Hematopoietic multipotent progenitor cell treated with erythropoietin and hydrocortisone succinate and interleukin-3 and kit ligand, for 4 days (in vitro differentiated cells): ENCODE measurements at regions not wholly inside any gene's neighbourhood (a gene's known extent, or its start where the extent isn't known, plus 50 kb on each side); places are given as distances from the start of the nearest gene placed in this dataset.
A peak's percentile ranks its signal among the peaks of the same experiment; 100 is the strongest.

Experiments
- DNase-seq: peaks from one replicate; pipeline ENCODE4 v3.0.0-alpha.2; 2015

GRCh38 chr9:82513242-82513751, 524.7 kb downstream of the SPATA31D1 start:
- DNase-seq = peak; percentile 4

DNA sequence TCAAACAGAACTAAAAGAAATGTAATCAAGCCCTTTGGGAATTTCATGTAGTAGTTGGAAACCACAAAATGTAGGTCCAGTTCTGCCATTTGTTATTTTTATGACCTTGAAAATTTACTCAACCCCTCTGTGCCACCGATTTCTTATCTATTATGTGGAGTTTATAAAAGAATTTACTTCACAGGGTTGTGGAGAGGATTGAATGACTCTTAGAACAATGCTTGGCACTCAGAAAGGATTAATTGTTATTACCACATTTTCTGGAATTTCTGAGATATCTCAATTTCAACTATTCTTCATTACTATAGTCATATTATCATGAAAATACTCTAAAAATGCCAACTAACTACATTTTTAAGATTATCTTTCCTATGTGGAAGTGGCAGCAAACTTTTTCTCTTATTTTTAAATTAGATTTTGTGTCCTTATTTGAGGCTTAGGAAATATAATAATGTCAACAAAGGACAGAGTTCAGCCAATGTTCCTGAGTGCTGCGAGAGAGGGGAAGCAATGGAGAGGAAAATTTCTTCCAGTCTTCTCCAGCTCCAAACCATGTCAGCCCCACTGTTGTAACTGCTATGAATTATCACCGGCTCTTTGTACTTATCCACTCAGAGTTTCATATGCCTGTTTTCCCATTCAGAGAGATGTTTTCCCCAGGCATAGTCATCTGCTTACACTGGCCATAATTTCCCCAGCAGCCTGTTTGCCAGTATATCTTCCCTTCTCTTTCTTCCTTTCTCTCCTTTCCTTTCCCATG, 525.6 kb downstream of the SPATA31D1 start:
- no peak for DNase-seq

GRCh38 chr9:82518868-82519267, 530.3 kb downstream of the SPATA31D1 start:
- no peak for DNase-seq

- DNase-seq = no peak
Measured at GRCh38 chr9:82519332-82519731, 530.8 kb downstream of the SPATA31D1 start.

DNA sequence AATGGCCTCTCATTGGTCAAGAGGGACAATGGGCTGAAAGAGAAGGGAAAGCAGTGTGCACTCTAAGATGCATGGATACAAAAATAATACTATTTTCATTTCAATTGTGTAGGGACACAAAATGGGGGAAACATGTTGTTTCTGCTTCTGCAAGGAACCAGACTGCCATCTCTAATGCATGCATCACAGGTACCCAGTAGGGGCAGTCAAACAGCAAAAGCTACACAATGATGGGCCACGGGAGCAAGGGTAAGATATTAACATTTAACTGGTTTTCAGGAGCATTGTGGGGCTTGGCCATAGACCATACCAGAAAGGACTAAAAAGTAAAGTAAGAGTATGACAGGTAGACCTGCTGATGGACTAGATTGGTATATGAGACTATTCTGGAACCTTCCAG, 535.8 kb downstream of the SPATA31D1 start:
- DNase-seq = no peak

- no peak for DNase-seq
Measured at GRCh38 chr9:82526577-82526976, 536.4 kb downstream of the RASEF start.

DNA sequence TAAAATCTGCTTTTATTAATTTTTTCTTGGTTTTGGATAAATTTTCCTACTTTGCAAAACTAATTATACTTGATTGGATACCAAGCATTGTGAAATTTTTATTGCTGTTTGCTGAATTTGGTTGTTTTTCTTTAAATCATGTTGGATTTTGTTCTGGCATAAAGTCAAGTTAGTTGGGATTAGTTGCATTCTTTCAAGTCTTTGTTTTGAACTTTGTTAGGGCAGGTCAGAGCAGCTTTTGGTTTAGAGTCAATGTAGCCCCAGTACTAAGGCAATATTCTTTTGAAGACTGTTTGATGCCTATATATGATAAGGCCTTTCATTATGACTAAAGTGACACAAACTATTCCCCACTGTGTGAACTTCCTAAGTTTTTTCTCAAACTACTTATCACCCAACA, 531.1 kb downstream of the RASEF start:
- no peak for DNase-seq

GRCh38 chr9:82532504-82533180, 530.3 kb downstream of the RASEF start:
- DNase-seq = peak; percentile 31

DNA sequence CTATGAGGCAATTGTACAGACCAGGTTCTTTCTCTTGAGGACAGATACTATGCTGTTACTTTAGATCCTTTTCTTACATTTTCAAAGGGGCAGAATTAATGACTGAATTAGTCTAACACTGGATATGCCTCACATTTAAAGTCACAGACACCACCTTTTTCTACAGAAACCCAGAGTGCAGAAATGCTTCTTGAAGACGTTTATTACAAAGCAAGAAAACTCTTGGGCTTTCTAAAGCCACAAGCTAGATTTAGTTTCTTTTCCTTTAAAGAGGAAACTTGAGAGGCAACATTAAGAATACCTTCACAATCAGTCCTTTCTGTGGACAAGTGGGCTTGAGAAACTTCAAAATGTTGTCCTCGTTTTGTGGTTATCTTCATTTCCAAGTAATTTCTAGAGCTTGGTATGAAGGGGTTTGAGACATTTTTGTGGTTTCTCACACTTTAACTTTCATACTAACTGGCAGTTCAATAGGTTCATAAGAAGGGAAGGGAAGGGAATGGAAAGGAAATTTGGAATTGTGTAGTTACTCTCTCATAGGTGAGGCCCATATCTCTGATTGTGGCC, 527.4 kb downstream of the RASEF start:
- no peak for DNase-seq

- DNase-seq = no peak
Measured at GRCh38 chr9:82538634-82539033, 524.3 kb downstream of the RASEF start.

DNA sequence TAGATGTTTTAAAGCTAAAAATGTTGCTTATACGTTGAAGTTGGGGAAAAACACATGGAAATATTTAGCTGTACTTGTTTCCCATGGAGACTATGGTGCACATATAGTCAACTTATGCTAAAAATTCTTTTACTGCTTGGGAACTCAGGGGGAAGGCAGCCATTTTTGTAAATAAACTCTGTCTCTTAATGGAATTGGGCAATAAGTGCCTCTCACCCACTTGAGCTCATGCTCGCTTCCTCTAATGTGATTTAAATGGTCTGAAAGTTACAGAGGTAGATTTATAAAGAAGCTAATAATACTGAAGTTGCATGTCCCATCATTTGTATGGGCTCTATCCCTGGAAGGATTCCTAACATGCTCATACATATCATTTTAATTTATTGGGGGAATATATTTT, 523.8 kb downstream of the RASEF start:
- DNase-seq = no peak

DNA sequence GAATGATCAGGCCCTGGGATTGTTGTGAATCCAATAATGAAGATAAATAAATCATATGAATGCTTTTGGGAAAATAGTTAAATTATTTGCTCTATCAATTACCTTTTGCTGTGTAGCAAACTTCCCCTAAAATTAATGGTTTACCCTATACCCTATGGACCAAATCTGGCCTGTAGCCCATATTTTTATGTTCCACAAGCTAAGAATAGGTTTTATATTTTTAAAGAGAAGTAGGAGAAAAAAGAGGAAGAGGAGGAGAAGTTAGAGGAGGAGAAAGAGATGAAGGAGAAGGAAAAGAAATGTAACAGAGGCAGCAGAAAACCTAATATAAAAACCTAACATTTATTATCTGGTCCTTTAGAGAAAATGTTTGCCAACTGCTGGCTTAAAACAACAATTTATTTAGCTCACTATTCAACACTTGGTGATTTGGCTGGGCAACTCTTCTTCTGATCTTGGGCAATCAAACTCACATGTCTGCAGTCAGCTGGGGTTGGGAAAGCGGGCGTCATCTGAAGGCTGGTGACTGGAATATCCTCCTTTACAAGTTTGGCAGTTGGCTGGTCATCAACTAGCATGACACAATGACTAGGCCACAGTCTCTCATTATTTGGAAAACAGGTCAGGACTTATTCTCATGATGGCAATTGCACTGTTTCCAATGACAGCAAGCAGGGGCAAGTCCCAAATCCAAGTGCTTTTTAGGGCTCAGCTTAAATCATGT, 522.9 kb downstream of the RASEF start:
- peak; percentile 1 for DNase-seq

- no peak for DNase-seq
Measured at GRCh38 chr9:82543726-82544125, 519.2 kb downstream of the RASEF start.

DNA sequence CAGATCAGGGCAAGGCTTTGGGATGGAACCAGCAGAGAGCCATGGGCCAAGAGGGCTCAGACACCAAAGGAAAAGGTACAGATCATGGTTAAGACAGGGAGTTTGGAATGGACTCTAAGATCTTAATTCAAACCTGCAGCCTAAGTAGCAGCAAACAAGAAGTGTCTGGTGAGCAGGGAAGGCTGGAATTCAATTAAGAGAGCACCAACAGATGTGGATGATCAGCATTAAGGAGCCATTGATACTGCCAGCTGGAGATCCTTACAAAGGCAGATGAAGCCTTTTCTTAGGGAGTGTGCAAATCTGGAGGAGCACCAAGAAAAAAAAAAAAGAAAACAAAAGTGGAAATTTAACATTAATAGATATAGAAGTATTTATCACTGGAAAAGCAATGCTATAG, 516.8 kb downstream of the RASEF start:
- no peak for DNase-seq

- no peak for DNase-seq
Measured at GRCh38 chr9:82547995-82548394, 514.9 kb downstream of the RASEF start.

DNA sequence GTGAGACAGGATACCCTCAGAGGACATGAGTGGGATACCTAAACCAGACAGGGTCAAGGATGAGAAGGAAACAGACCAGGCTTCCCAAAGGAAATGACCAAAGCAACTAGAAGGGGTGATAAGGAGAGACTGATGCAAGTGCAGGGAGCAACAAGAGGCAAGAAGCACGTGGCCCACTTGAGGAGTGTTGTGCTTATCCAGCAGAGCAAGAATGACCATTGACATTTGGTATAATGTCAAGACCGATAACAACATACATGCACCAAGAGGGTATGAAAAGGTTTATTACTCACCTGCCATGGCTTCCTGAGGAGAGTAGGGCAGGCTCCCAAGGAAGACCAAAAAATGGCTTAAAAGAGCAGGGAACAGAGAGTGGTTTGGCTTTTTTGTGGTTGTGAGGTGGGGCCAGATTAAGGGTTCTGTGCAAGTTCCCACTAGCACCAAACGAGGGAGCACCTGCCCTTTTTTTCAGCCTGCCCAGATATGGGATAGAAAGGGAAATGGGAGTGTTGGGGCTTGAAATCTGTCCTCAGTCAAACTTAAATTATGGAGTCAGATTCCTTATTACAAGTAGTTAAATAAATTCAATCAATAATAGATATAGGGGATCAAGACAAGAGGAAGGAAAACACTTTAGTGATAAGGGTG, 513.6 kb downstream of the RASEF start:
- no peak for DNase-seq

DNA sequence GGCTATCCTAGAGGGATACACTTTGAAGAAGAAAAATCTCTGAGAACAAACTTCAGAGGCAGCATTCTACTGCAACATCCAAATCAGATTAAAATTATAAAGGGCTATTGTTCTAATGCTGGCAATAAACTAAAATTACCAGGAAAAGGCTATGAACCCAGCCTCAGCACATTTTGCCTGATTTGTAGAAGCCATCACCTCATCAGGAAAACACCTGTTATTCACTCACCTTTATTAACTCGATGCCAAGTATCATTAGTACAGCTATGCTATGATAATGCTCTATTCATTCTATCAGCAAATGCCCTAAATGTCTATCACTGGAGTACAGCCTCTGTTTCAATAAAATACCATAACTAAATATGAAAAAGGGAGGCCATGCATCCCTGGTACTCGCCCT, 510.2 kb downstream of the RASEF start:
- DNase-seq = no peak

DNA sequence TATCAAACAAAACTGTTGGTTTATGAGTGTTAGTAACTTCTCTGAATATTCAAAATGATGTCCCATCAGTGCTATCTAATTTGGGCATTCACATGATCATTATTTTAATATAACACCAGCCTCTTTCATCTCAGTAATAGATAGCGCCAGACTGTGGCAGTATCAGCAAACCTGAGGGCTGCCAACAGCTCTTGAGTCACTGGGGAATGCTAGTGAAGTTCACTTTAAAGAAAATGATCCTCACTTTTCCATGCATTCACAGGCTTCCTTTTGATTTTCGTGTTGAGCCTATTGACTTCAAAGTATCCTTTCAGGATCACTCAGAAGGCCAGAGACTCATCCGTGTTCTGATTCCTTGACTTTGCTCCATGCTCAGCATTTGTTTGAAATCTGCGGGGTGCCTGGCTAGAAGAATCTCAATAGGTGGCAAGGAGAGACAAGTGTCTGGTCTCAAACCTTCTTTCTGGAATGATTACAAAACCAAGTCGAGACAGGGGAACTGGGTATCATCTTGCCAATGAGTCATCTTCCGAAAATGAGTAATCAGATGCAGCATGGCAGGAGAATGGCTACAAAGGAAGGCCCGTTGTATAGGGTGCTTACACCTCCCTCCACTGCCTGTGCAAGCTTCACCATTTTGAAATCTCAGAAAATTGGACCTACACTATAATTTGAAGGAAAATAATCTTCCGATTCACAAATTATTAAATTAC, 509.1 kb downstream of the RASEF start:
- DNase-seq = no peak

GRCh38 chr9:82554381-82554780, 508.6 kb downstream of the RASEF start:
- no peak for DNase-seq

DNA sequence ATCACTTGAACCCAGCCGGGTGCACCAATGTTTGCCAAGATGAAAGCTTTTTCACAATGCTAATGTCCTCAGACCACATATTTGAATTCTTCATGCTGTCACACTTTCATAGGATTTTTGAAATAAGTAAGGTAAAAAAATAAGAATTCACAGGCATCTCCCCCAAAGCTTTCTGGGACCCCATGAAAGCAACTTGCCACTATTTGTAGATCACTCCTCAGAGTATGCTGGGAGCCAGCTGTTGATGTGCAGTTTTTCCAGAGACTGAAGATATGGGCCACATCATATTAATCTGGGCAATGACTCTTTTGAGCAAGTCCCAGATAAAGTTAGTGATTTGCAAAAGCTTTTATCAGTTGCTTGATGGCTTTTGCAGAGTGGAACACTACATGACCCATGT, 507.9 kb downstream of the RASEF start:
- no peak for DNase-seq

DNA sequence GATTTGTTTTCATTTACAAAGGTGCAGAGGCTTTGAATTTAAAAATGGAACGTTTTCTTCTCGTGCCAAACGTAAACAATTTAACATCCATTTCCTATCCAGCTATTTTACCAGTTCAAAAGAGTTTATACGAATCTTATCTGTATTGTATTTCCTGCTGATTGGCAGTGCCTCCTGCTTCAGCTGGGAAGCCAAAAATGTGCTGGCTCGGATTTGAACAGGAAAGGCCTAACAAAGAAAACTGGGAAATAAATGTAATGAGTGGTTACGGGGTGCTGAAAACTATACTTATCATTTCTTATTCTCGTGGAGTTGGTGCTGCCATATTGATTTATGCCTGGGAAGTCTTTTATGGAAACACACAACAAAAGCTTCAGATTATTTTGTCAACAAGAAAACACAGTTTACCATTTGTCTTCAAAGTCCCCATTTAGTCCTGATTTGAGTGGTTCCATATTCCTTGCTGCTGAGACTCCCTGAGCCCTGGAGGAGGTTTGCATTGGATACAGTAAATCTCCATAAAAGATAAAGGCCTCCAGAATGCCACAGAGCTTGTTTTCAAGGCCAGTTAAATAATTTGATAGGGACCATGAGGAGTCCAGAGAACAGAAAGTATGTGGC, 507.4 kb downstream of the RASEF start:
- DNase-seq = no peak

DNA sequence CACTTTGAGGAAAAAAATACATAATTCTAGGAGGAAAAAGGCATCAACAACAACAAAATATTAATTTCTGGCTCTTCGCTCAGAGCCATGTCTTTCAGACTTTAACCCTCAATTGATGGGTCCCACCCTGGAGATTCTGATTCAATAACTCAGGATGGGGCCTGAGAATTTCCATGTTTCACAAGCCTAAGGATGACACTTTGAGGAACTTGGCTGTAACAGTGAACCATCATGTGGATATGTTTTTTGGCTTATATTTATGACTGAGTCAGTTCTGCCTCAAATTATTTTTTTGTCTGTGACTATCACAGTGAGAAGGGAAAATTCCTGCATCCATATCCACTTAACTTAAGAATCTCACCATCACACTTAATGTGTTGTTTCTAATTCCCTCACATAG, 504.6 kb downstream of the RASEF start:
- no peak for DNase-seq
